SK-N-SH (cell line): ENCODE measurements at regions not wholly inside any gene's neighbourhood (a gene's known extent, or its start where the extent isn't known, plus 50 kb on each side); places are given as distances from the start of the nearest gene placed in this dataset.

Experiments used
- CHD2 ChIP-seq: fragments of 150-350 bp; IDR thresholded peaks from 2 replicates; pipeline ENCODE4 v1.6.1; 2018; ENCODE audit warnings: low read length; ENCODE audit not compliant: partially characterized antibody
- EP300 ChIP-seq, 2 experiments: IDR thresholded peaks; 2 replicates each; pipeline versions ENCODE4 v1.4.0 to v1.6.1; 2012; ENCODE audit warnings: borderline replicate concordance in 1 of 2, low read depth in 1 of 2, low read length in 1 of 2
- FOSL2 ChIP-seq: IDR thresholded peaks from 2 replicates; pipeline ENCODE4 v1.4.0; 2012; ENCODE audit warnings: low read depth, mild to moderate bottlenecking, moderate library complexity, borderline replicate concordance
- POLR2AphosphoS5 ChIP-seq: IDR thresholded peaks from 2 replicates; pipeline ENCODE4 v1.6.1; 2012; ENCODE audit warnings: low read depth, low read length
- RCOR1 ChIP-seq: fragments of 150-350 bp; IDR thresholded peaks from 2 replicates; pipeline ENCODE4 v1.6.1; 2017; ENCODE audit warnings: antibody characterized with exemption, low read length
- SIN3A ChIP-seq: IDR thresholded peaks from 2 replicates; pipeline ENCODE4 v1.6.1; 2012; ENCODE audit warnings: low read depth, mild to moderate bottlenecking, low read length, moderate library complexity, borderline replicate concordance
- TAF1 ChIP-seq: IDR thresholded peaks from 2 replicates; pipeline ENCODE4 v1.6.1; 2012; ENCODE audit warnings: low read depth, mild to moderate bottlenecking, low read length, moderate library complexity, borderline replicate concordance
- YY1 ChIP-seq: IDR thresholded peaks from 2 replicates; pipeline ENCODE4 v1.4.0; 2012; ENCODE audit warnings: low read depth, mild to moderate bottlenecking
- TF ChIP-seq, protein P1 (sequence below): fragments of 200-600 bp; sonication (generic); IDR thresholded peaks from 2 replicates; pipeline ENCODE4 v1.6.1; 2017; ENCODE audit warnings: antibody characterized with exemption, mild to moderate bottlenecking, moderate library complexity
- TF ChIP-seq, protein P2 (sequence below): IDR thresholded peaks from 2 replicates; pipeline ENCODE4 v1.4.0; 2012; ENCODE audit warnings: low read depth, borderline replicate concordance
- TF ChIP-seq, protein P3 (sequence below): IDR thresholded peaks from 2 replicates; pipeline ENCODE4 v1.6.1; 2012; ENCODE audit warnings: mild to moderate bottlenecking, low read depth, low read length, moderate library complexity
- TF ChIP-seq, protein P4 (sequence below): IDR thresholded peaks from 2 replicates; pipeline ENCODE4; 2012

DNA sequence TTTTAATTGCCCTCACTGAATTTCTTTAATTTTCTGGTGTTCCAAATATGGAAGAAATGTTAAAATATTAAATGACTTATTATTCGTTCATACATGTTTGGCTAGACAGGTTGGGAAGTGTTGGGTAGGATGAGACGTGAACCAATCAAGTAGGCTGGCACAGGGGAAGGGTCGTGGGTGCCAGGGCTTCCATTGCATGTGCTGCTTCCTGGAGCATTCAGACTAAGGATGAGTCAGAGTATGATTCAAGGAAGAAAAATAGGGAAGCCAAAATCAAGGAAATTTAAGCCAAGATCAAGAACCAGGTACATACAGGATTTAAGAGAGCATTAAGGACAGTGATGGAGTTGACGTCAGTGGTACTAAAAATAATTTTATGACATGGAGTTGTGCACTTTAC is 2068.0 kb downstream of the MAT2B start:
- TF ChIP-seq, protein P1, sequence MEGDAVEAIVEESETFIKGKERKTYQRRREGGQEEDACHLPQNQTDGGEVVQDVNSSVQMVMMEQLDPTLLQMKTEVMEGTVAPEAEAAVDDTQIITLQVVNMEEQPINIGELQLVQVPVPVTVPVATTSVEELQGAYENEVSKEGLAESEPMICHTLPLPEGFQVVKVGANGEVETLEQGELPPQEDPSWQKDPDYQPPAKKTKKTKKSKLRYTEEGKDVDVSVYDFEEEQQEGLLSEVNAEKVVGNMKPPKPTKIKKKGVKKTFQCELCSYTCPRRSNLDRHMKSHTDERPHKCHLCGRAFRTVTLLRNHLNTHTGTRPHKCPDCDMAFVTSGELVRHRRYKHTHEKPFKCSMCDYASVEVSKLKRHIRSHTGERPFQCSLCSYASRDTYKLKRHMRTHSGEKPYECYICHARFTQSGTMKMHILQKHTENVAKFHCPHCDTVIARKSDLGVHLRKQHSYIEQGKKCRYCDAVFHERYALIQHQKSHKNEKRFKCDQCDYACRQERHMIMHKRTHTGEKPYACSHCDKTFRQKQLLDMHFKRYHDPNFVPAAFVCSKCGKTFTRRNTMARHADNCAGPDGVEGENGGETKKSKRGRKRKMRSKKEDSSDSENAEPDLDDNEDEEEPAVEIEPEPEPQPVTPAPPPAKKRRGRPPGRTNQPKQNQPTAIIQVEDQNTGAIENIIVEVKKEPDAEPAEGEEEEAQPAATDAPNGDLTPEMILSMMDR, result no peak
- TF ChIP-seq, protein P2, sequence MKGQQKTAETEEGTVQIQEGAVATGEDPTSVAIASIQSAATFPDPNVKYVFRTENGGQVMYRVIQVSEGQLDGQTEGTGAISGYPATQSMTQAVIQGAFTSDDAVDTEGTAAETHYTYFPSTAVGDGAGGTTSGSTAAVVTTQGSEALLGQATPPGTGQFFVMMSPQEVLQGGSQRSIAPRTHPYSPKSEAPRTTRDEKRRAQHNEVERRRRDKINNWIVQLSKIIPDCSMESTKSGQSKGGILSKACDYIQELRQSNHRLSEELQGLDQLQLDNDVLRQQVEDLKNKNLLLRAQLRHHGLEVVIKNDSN, result no peak
- TF ChIP-seq TAF1 (no peak), EP300 (IDR thresholded peaks at IDR 0.05; ENCODE audit: borderline replicate concordance in 1 of 2, low read depth in 1 of 2, low read length in 1 of 2) (no peak), POLR2AphosphoS5 (no peak), CHD2 (no peak), FOSL2 (no peak), YY1 (no peak), RCOR1 (no peak), SIN3A (no peak)
- TF ChIP-seq, protein P3, sequence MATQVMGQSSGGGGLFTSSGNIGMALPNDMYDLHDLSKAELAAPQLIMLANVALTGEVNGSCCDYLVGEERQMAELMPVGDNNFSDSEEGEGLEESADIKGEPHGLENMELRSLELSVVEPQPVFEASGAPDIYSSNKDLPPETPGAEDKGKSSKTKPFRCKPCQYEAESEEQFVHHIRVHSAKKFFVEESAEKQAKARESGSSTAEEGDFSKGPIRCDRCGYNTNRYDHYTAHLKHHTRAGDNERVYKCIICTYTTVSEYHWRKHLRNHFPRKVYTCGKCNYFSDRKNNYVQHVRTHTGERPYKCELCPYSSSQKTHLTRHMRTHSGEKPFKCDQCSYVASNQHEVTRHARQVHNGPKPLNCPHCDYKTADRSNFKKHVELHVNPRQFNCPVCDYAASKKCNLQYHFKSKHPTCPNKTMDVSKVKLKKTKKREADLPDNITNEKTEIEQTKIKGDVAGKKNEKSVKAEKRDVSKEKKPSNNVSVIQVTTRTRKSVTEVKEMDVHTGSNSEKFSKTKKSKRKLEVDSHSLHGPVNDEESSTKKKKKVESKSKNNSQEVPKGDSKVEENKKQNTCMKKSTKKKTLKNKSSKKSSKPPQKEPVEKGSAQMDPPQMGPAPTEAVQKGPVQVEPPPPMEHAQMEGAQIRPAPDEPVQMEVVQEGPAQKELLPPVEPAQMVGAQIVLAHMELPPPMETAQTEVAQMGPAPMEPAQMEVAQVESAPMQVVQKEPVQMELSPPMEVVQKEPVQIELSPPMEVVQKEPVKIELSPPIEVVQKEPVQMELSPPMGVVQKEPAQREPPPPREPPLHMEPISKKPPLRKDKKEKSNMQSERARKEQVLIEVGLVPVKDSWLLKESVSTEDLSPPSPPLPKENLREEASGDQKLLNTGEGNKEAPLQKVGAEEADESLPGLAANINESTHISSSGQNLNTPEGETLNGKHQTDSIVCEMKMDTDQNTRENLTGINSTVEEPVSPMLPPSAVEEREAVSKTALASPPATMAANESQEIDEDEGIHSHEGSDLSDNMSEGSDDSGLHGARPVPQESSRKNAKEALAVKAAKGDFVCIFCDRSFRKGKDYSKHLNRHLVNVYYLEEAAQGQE, result no peak
- TF ChIP-seq, protein P4, sequence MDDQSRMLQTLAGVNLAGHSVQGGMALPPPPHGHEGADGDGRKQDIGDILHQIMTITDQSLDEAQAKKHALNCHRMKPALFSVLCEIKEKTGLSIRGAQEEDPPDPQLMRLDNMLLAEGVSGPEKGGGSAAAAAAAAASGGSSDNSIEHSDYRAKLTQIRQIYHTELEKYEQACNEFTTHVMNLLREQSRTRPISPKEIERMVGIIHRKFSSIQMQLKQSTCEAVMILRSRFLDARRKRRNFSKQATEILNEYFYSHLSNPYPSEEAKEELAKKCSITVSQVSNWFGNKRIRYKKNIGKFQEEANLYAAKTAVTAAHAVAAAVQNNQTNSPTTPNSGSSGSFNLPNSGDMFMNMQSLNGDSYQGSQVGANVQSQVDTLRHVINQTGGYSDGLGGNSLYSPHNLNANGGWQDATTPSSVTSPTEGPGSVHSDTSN, result no peak
